Spleen (tissue), 11 donors: ENCODE measurements at regions not wholly inside any gene's neighbourhood (a gene's known extent, or its start where the extent isn't known, plus 50 kb on each side); places are given as distances from the start of the nearest gene placed in this dataset.

Source experiments
- DNase-seq: peaks from one replicate; pipeline ENCODE4 v3.0.0-alpha.2; 2020
- H3K27ac ChIP-seq, 8 donors: fragments of 200-600 bp; sonication (generic) in 7 of 8; 1 replicate in 4 of 8; 2 replicates in 4 of 8; pipeline versions ENCODE4 v1.5.0 to v1.8.0; 2016 to 2021; ENCODE audit warnings: inconsistent platforms in 4 of 8, mild to moderate bottlenecking in 4 of 8, moderate library complexity in 1 of 8
- H3K27me3 ChIP-seq, 7 donors: fragments of 200-600 bp; sonication (generic) in 6 of 7; replicated peaks in 1 of 7; 1 replicate in 4 of 7; 2 replicates in 3 of 7; pipeline versions ENCODE4 v1.5.0 to v1.8.0; 2016 to 2021; ENCODE audit warnings: inconsistent platforms in 3 of 7, mild to moderate bottlenecking in 1 of 7
- H3K36me3 ChIP-seq, 6 donors: fragments of 200-600 bp; sonication (generic) in 5 of 6; 1 replicate in 4 of 6; 2 replicates in 2 of 6; pipeline versions ENCODE4 v1.5.0 to v1.8.0; 2016 to 2021; ENCODE audit warnings: inconsistent platforms in 2 of 6
- H3K4me1 ChIP-seq, 6 donors: fragments of 200-600 bp; sonication (generic) in 5 of 6; 1 replicate in 3 of 6; 2 replicates in 3 of 6; pipeline versions ENCODE4 v1.5.0 to v1.8.0; 2016 to 2021; ENCODE audit warnings: inconsistent platforms in 3 of 6
- H3K4me3 ChIP-seq, 8 donors: fragments of 200-600 bp; sonication (generic) in 7 of 8; 1 replicate in 4 of 8; 2 replicates in 4 of 8; pipeline versions ENCODE4 v1.5.0 to v1.8.0; 2016 to 2021; ENCODE audit warnings: inconsistent platforms in 4 of 8, mild to moderate bottlenecking in 4 of 8, moderate library complexity in 2 of 8
- H3K9me3 ChIP-seq, 8 donors: fragments of 200-600 bp; sonication (generic) in 7 of 8; 1 replicate in 4 of 8; 2 replicates in 4 of 8; pipeline versions ENCODE4 v1.5.0 to v1.8.0; 2016 to 2021; ENCODE audit warnings: inconsistent platforms in 4 of 8
- POLR2A ChIP-seq, 3 donors: fragments of 450-650 bp; IDR thresholded peaks; one replicate each; pipeline ENCODE4 v1.5.1; 2017; ENCODE audit warnings: antibody characterized with exemption in 3 of 3, mild to moderate bottlenecking in 1 of 3
- POLR2AphosphoS5 ChIP-seq, 3 donors: sonication (generic); formaldehyde crosslinking; IDR thresholded peaks; one replicate each; pipeline ENCODE4 v1.5.1; 2017; ENCODE audit warnings: antibody characterized with exemption in 3 of 3
- WGBS, 5 donors: extraction: QIAGEN DNeasy Blood & Tissue Kit in 3 of 5; methylation state at CpG; one replicate each; pipeline versions ENCODE4 v1.1.5 to v1.1.7; 2013 to 2018; 5-methylcytosine and 5-hydroxymethylcytosine counted together
- intact Hi-C: fragments of 100-400 bp; cut with DNase I; formaldehyde crosslinking; loops from one replicate; pipeline ENCODE4 v1.15.0; 2023; ENCODE audit warnings: low total_unique reads
- TF ChIP-seq, protein P1 (sequence below), 11 experiments: fragments of 200-600 bp in 7 of 11; fragments of 450-650 bp in 4 of 11; sonication (generic) in 4 of 11; IDR thresholded peaks in 8 of 11; conservative IDR thresholded peaks in 3 of 11; 1 replicate in 7 of 11; 2 replicates in 4 of 11; pipeline versions ENCODE4 v1.4.0 to v1.8.0; 2016 to 2021; ENCODE audit warnings: antibody characterized with exemption in 11 of 11, inconsistent platforms in 4 of 11, mild to moderate bottlenecking in 1 of 11
- donor health status: healthy with polysubstance abuse.
- donor health status: DM: no; HTN: no; CAD: no; lungs with moderate emphysema.
- donor health status: DM: no; HTN: no; CAD: no.
- donor health status: Bipolar disorder and iron deficiency.
- donor health status: healthy.
- donor health status: DM: no; HTN: no; CAD: no.
- donor health status: DM: yes; HTN: yes; CAD: no.

DNA sequence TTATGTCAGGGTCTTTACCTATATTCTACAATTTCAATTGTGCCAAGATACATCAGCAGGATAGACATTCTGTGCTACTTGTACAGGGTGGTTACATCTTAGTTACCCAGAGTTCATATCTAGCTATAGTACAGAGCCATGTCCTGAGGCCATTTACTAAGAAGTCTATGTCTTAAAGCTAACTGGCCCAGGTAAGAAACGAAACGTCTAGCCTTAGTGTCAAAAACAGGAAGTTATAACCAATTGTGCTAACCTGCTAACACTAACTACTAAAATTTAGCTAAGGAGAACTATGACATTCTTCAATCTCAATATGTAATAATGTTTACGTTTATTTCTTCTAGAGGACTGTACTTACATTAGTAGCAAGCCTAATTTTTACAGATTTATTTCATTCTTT is 717.2 kb upstream of the UBE2E2 start:
- TF ChIP-seq, protein P1, sequence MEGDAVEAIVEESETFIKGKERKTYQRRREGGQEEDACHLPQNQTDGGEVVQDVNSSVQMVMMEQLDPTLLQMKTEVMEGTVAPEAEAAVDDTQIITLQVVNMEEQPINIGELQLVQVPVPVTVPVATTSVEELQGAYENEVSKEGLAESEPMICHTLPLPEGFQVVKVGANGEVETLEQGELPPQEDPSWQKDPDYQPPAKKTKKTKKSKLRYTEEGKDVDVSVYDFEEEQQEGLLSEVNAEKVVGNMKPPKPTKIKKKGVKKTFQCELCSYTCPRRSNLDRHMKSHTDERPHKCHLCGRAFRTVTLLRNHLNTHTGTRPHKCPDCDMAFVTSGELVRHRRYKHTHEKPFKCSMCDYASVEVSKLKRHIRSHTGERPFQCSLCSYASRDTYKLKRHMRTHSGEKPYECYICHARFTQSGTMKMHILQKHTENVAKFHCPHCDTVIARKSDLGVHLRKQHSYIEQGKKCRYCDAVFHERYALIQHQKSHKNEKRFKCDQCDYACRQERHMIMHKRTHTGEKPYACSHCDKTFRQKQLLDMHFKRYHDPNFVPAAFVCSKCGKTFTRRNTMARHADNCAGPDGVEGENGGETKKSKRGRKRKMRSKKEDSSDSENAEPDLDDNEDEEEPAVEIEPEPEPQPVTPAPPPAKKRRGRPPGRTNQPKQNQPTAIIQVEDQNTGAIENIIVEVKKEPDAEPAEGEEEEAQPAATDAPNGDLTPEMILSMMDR (IDR thresholded peaks at IDR 0.05 in 8 of 11, conservative IDR thresholded peaks at IDR 0.05 in 3 of 11): no peak
- no peak for TF ChIP-seq POLR2AphosphoS5 (IDR thresholded peaks at IDR 0.05)
- no peak for TF ChIP-seq POLR2A (IDR thresholded peaks at IDR 0.05)
- no peak for DNase-seq
- 35 to 50% (median 42%) methylated on average over 3 of the region's 3 CpGs for whole genome bisulfite sequencing, 5 donors
- Histone ChIP-seq H3K36me3 (no peaks in the 10 kb centered on the region), H3K9me3 (no peaks in the 10 kb centered on the region), H3K27ac (no peak overlapping the region), H3K27me3 (no peaks in the 10 kb centered on the region), H3K4me3 (no peak overlapping the region), H3K4me1 (no peaks in the 10 kb centered on the region)
- intact Hi-C loops: no loop called here

- intact Hi-C loops: no loop called here
- TF ChIP-seq, protein P1 (IDR thresholded peaks at IDR 0.05 in 8 of 11, conservative IDR thresholded peaks at IDR 0.05 in 3 of 11): no peak
- TF ChIP-seq POLR2AphosphoS5 (IDR thresholded peaks at IDR 0.05) (no peak), POLR2A (IDR thresholded peaks at IDR 0.05) (no peak)
Observed at GRCh38 chr3:22490747-22491146, 712.4 kb upstream of the UBE2E2 start.

GRCh38 chr3:22491344-22491743 is 711.8 kb upstream of the UBE2E2 start:
- WGBS, 5 donors: 38 to 92% (median 81%) methylated on average over 1 of the region's 1 CpG
- H3K4me1 ChIP-seq: no peaks in the 10 kb centered on the region
- no peak overlapping the region for H3K4me3 ChIP-seq
- TF ChIP-seq POLR2AphosphoS5 (IDR thresholded peaks at IDR 0.05) (no peak), POLR2A (IDR thresholded peaks at IDR 0.05) (no peak)
- TF ChIP-seq, protein P1 (IDR thresholded peaks at IDR 0.05 in 8 of 11, conservative IDR thresholded peaks at IDR 0.05 in 3 of 11): no peak
- H3K27me3 ChIP-seq: no peaks in the 10 kb centered on the region
- no peaks in the 10 kb centered on the region for H3K36me3 ChIP-seq
- no peaks in the 10 kb centered on the region for H3K9me3 ChIP-seq
- DNase-seq: no peak
- intact Hi-C loops: no loop called here
- H3K27ac ChIP-seq: no peak overlapping the region

More at GRCh38 chr3:22490747-22491146, 712.4 kb upstream of the UBE2E2 start:
- no peaks in the 10 kb centered on the region for H3K36me3 ChIP-seq
- no peak overlapping the region for H3K27ac ChIP-seq
- no peak for DNase-seq
- no peak overlapping the region for H3K4me3 ChIP-seq
- H3K9me3 ChIP-seq: no peaks in the 10 kb centered on the region
- no peaks in the 10 kb centered on the region for H3K4me1 ChIP-seq
- H3K27me3 ChIP-seq: no peaks in the 10 kb centered on the region
- WGBS, 5 donors: 66 to 85% (median 73%) methylated on average over 1 of the region's 1 CpG

- 88 to 91% (median 89%) methylated on average over 2 of the region's 2 CpGs for WGBS, 5 donors
- Histone ChIP-seq H3K27me3 (no peaks in the 10 kb centered on the region), H3K27ac (no peak overlapping the region), H3K9me3 (no peaks in the 10 kb centered on the region), H3K36me3 (no peaks in the 10 kb centered on the region), H3K4me3 (no peak overlapping the region), H3K4me1 (no peaks in the 10 kb centered on the region)
- TF ChIP-seq, protein P1 (IDR thresholded peaks at IDR 0.05 in 8 of 11, conservative IDR thresholded peaks at IDR 0.05 in 3 of 11): no peak
- no peak for TF ChIP-seq POLR2AphosphoS5 (IDR thresholded peaks at IDR 0.05)
- TF ChIP-seq POLR2A (IDR thresholded peaks at IDR 0.05): no peak
- intact Hi-C loops: no loop called here
- no peak for DNase-seq
Observed at GRCh38 chr3:22492342-22492741, 710.8 kb upstream of the UBE2E2 start.
